HL-60 (cell line): ENCODE measurements at regions not wholly inside any gene's neighbourhood (a gene's known extent, or its start where the extent isn't known, plus 50 kb on each side); places are given as distances from the start of the nearest gene placed in this dataset.

Experiments used
- DNase-seq, 2 experiments: peaks; one replicate each; pipeline ENCODE4 v3.0.0-alpha.2; 2010 to 2020; ENCODE audit warnings: low read depth in 1 of 2, low spot score in 1 of 2
- H3K27ac ChIP-seq: fragments of 250-450 bp; sonication (Bioruptor Pico); replicated peaks from 2 replicates; pipeline ENCODE4 v1.5.1; 2020; ENCODE audit warnings: mild to moderate bottlenecking, moderate library complexity
- H3K27me3 ChIP-seq: fragments of 250-450 bp; sonication (Bioruptor Pico); 2 replicates; pipeline ENCODE4 v1.5.1; 2021; ENCODE audit warnings: mild to moderate bottlenecking, moderate library complexity; ENCODE audit not compliant: insufficient read depth, poor library complexity, severe bottlenecking
- H3K4me3 ChIP-seq: replicated peaks from 2 replicates; pipeline ENCODE4 v1.5.1; 2011; ENCODE audit warnings: mild to moderate bottlenecking, control low read depth, low read length; ENCODE audit not compliant: insufficient read depth
- GABPA ChIP-seq: IDR thresholded peaks from 2 replicates; pipeline ENCODE4 v1.6.1; 2012; ENCODE audit warnings: low read depth
- POLR2AphosphoS5 ChIP-seq: IDR thresholded peaks from 2 replicates; pipeline ENCODE4 v1.6.1; 2012; ENCODE audit warnings: low read depth
- SPI1 ChIP-seq: IDR thresholded peaks from 2 replicates; pipeline ENCODE4 v1.6.1; 2012; ENCODE audit warnings: low read depth, mild to moderate bottlenecking, borderline replicate concordance
- TF ChIP-seq, protein P1 (sequence below): IDR thresholded peaks from 2 replicates; pipeline ENCODE4 v1.6.1; 2012; ENCODE audit warnings: low read depth; ENCODE audit not compliant: insufficient replicate concordance
- TF ChIP-seq, protein P2 (sequence below): IDR thresholded peaks from one replicate; pipeline ENCODE4 v1.5.1; 2011; ENCODE audit warnings: low read length, control low read depth, inconsistent platforms; ENCODE audit not compliant: insufficient read depth

DNA sequence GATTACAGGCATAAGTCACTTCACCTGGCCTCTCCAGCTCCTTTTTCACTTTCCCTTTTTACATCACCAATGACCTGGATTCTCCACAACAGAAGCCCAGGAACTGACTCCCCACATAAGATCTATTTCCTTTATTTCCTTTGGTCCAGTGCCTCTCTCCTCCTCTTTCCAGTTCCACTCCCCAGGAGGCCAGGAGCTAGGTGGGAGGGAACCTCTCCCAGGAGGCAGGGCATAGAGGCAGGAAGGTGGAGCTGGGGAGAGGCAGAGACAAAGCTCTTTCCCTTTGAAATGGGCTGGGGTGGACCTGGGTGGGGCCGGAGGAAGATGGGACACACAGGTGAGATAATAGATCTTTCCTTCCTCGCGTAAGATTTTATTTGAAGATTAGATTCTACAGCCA, 318.3 kb upstream of the TNRC6C start:
- DNase-seq: no peak
- no peak for TF ChIP-seq POLR2AphosphoS5
- TF ChIP-seq, protein P1, sequence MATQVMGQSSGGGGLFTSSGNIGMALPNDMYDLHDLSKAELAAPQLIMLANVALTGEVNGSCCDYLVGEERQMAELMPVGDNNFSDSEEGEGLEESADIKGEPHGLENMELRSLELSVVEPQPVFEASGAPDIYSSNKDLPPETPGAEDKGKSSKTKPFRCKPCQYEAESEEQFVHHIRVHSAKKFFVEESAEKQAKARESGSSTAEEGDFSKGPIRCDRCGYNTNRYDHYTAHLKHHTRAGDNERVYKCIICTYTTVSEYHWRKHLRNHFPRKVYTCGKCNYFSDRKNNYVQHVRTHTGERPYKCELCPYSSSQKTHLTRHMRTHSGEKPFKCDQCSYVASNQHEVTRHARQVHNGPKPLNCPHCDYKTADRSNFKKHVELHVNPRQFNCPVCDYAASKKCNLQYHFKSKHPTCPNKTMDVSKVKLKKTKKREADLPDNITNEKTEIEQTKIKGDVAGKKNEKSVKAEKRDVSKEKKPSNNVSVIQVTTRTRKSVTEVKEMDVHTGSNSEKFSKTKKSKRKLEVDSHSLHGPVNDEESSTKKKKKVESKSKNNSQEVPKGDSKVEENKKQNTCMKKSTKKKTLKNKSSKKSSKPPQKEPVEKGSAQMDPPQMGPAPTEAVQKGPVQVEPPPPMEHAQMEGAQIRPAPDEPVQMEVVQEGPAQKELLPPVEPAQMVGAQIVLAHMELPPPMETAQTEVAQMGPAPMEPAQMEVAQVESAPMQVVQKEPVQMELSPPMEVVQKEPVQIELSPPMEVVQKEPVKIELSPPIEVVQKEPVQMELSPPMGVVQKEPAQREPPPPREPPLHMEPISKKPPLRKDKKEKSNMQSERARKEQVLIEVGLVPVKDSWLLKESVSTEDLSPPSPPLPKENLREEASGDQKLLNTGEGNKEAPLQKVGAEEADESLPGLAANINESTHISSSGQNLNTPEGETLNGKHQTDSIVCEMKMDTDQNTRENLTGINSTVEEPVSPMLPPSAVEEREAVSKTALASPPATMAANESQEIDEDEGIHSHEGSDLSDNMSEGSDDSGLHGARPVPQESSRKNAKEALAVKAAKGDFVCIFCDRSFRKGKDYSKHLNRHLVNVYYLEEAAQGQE: no peak
- TF ChIP-seq SPI1: no peak
- no peak for TF ChIP-seq GABPA
- TF ChIP-seq, protein P2, sequence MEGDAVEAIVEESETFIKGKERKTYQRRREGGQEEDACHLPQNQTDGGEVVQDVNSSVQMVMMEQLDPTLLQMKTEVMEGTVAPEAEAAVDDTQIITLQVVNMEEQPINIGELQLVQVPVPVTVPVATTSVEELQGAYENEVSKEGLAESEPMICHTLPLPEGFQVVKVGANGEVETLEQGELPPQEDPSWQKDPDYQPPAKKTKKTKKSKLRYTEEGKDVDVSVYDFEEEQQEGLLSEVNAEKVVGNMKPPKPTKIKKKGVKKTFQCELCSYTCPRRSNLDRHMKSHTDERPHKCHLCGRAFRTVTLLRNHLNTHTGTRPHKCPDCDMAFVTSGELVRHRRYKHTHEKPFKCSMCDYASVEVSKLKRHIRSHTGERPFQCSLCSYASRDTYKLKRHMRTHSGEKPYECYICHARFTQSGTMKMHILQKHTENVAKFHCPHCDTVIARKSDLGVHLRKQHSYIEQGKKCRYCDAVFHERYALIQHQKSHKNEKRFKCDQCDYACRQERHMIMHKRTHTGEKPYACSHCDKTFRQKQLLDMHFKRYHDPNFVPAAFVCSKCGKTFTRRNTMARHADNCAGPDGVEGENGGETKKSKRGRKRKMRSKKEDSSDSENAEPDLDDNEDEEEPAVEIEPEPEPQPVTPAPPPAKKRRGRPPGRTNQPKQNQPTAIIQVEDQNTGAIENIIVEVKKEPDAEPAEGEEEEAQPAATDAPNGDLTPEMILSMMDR: no peak
- Histone ChIP-seq H3K4me3 (no peak overlapping the region), H3K27ac (no peak overlapping the region), H3K27me3 (no peaks in the 10 kb centered on the region)

DNA sequence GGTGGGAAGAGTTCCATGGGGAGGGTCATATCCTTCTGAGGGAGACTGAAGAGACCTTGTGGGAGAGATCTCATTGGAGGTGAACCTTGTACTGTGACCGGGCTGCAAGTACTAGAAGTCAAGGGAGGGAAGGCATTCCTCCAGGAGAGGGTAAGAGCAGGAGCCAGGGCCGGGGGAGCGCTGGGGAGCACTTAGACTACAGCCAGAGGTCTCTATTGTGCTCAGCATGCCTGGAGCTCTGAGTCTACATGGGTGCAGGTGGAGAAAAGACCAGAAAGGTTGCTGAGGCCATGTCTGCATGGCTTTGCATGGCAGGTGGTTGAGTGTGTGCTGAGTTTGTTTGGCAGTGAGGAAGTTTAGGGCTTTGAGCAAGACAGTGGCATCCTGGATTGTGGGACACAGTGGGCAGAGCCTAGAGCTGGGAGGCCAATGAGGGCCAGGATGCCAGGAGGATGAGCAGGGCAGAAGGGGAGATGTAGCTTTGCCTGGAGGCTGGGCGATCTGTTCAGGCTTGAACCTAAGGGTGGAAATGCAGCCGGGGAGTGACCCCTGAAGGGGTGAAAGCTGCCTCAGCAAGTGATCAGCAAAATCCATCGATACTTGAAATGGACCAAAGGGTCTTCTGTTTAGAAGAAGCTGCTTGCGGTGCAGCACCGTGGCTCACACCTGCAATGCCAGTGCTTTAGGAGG, 317.4 kb upstream of the TNRC6C start:
- Histone ChIP-seq H3K27ac (no peak overlapping the region), H3K4me3 (no peak overlapping the region), H3K27me3 (no peaks in the 10 kb centered on the region)
- no peak for DNase-seq
- no peak for TF ChIP-seq SPI1
- TF ChIP-seq, protein P2: no peak
- no peak for TF ChIP-seq POLR2AphosphoS5
- TF ChIP-seq, protein P1: no peak
- no peak for TF ChIP-seq GABPA

DNA sequence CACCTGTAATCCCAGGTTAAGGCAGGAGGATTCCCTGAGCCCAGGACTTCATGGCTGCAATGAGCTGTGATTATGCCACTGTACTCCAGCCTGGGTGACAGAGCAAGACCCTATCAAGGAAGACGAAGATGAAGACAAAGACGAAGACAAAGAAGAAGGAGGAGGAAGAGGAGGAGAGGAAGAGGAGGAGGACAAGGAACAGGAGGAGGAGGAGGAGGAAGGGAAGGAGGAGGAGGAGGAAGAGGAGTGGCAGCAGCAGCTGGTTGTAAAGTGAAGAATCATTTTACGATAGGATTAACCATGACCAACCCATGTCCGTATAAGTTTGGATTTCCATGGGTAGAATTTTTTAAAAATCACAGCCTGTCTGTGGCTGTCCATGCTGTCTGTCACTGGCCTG, 316.8 kb upstream of the TNRC6C start:
- no peak overlapping the region for H3K4me3 ChIP-seq
- TF ChIP-seq, protein P1: no peak
- TF ChIP-seq GABPA: no peak
- TF ChIP-seq, protein P2: no peak
- no peak for TF ChIP-seq SPI1
- no peak for TF ChIP-seq POLR2AphosphoS5
- no peaks in the 10 kb centered on the region for H3K27me3 ChIP-seq

More for the DNA sequence above, 316.8 kb upstream of the TNRC6C start:
- no peak overlapping the region for H3K27ac ChIP-seq
- DNase-seq: no peak
